ENCODE measurements at regions not wholly inside any gene's neighbourhood (a gene's known extent, or its start where the extent isn't known, plus 50 kb on each side); places are given as distances from the start of the nearest gene placed in this dataset.

DNA sequence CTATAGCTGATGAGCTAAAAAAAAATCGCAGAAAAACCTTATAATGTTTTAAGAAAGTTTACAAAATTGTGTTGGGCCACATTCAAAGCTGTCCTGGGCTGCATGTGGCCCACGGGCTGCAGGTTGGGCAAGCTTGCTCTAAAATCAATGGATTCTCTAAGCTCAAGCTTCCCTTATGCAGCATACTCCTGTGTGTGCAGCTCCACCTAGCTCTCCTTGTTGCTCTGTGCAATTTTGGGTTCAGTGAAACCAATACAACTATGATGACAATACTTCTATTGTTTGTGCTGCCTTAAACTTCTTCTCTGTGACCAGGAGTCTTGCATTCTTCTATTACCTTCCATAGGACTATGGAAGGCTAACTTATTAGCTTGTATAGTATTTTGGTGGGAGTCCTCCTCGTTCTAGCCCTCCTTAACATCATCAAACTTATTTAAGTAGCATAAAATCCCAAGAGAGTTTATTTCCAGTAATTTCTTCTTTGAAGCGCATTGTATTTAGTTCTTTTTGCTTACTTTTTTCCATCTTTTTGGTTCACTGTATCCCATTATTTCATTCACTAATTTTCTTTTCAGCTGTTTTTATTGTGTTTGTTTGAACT is 170.9 kb upstream of the SMIM30 start:
- TF ChIP-seq POLR2A (IDR thresholded peaks at IDR 0.05; ENCODE audit: low read length), result no peak
- TF ChIP-seq GATA1 (IDR thresholded peaks at IDR 0.05; ENCODE audit: low read depth, low read length), result no peak
